ENCODE measurements at regions not wholly inside any gene's neighbourhood (a gene's known extent, or its start where the extent isn't known, plus 50 kb on each side); places are given as distances from the start of the nearest gene placed in this dataset.

GRCh38 chr2:12596771-12597170 lies 120.0 kb upstream of the TRIB2 start:
- in situ Hi-C loops (cut with HindIII; ENCODE audit: low pct_ligation_motif_present, low pct_unique_long_range_greater_than_20kb, low sequenced_read_pairs): no loop called here

GRCh38 chr2:12597610-12598009 lies 119.1 kb upstream of the TRIB2 start:
- in situ Hi-C loops (cut with HindIII; ENCODE audit: low pct_ligation_motif_present, low pct_unique_long_range_greater_than_20kb, low sequenced_read_pairs): no loop called here
- no peak for DNase-seq

More at GRCh38 chr2:12596771-12597170, 120.0 kb upstream of the TRIB2 start:
- DNase-seq: no peak

- in situ Hi-C loops (cut with HindIII; ENCODE audit: low pct_ligation_motif_present, low pct_unique_long_range_greater_than_20kb, low sequenced_read_pairs): no loop called here
- no peak for DNase-seq
Measured at GRCh38 chr2:12602661-12603060, 114.1 kb upstream of the TRIB2 start.

- in situ Hi-C loops (cut with HindIII; ENCODE audit: low pct_ligation_motif_present, low pct_unique_long_range_greater_than_20kb, low sequenced_read_pairs): no loop called here
- DNase-seq: no peak
Measured at GRCh38 chr2:12603781-12604295, 112.9 kb upstream of the TRIB2 start.

GRCh38 chr2:12604341-12604740 lies 112.4 kb upstream of the TRIB2 start:
- no peak for DNase-seq
- in situ Hi-C loops (cut with HindIII; ENCODE audit: low pct_ligation_motif_present, low pct_unique_long_range_greater_than_20kb, low sequenced_read_pairs): no loop called here

- in situ Hi-C loops (cut with HindIII; ENCODE audit: low pct_ligation_motif_present, low pct_unique_long_range_greater_than_20kb, low sequenced_read_pairs): no loop called here
- DNase-seq: no peak
Measured at GRCh38 chr2:12605366-12605765, 111.4 kb upstream of the TRIB2 start.

- in situ Hi-C loops (cut with HindIII; ENCODE audit: low pct_ligation_motif_present, low pct_unique_long_range_greater_than_20kb, low sequenced_read_pairs): no loop called here
- DNase-seq: no peak
Measured at GRCh38 chr2:12605936-12606335, 110.8 kb upstream of the TRIB2 start.

- in situ Hi-C loops (cut with HindIII; ENCODE audit: low pct_ligation_motif_present, low pct_unique_long_range_greater_than_20kb, low sequenced_read_pairs): no loop called here
- no peak for DNase-seq
Measured at GRCh38 chr2:12606472-12607000, 110.2 kb upstream of the TRIB2 start.

GRCh38 chr2:12607971-12608370 lies 108.8 kb upstream of the TRIB2 start:
- DNase-seq: no peak
- in situ Hi-C loops (cut with HindIII; ENCODE audit: low pct_ligation_motif_present, low pct_unique_long_range_greater_than_20kb, low sequenced_read_pairs): no loop called here

- DNase-seq: no peak
- in situ Hi-C loops (cut with HindIII; ENCODE audit: low pct_ligation_motif_present, low pct_unique_long_range_greater_than_20kb, low sequenced_read_pairs): no loop called here
Measured at GRCh38 chr2:12610314-12610713, 106.4 kb upstream of the TRIB2 start.

- no peak for DNase-seq
- in situ Hi-C loops (cut with HindIII; ENCODE audit: low pct_ligation_motif_present, low pct_unique_long_range_greater_than_20kb, low sequenced_read_pairs): no loop called here
Measured at GRCh38 chr2:12612168-12612567, 104.6 kb upstream of the TRIB2 start.

- in situ Hi-C loops (cut with HindIII; ENCODE audit: low pct_ligation_motif_present, low pct_unique_long_range_greater_than_20kb, low sequenced_read_pairs): no loop called here
- no peak for DNase-seq
Measured at GRCh38 chr2:12612671-12613070, 104.1 kb upstream of the TRIB2 start.

- in situ Hi-C loops (cut with HindIII; ENCODE audit: low pct_ligation_motif_present, low pct_unique_long_range_greater_than_20kb, low sequenced_read_pairs): no loop called here
Measured at GRCh38 chr2:12613137-12613835, 103.5 kb upstream of the TRIB2 start.

GRCh38 chr2:12615509-12615908 lies 101.2 kb upstream of the TRIB2 start:
- in situ Hi-C loops (cut with HindIII; ENCODE audit: low pct_ligation_motif_present, low pct_unique_long_range_greater_than_20kb, low sequenced_read_pairs): no loop called here
- DNase-seq: no peak

More at GRCh38 chr2:12613137-12613835, 103.5 kb upstream of the TRIB2 start:
- no peak for DNase-seq

GRCh38 chr2:12616456-12617156 lies 100.1 kb upstream of the TRIB2 start:
- DNase-seq: no peak
- in situ Hi-C loops (cut with HindIII; ENCODE audit: low pct_ligation_motif_present, low pct_unique_long_range_greater_than_20kb, low sequenced_read_pairs): no loop called here

- in situ Hi-C loops (cut with HindIII; ENCODE audit: low pct_ligation_motif_present, low pct_unique_long_range_greater_than_20kb, low sequenced_read_pairs): no loop called here
Measured at GRCh38 chr2:12617366-12617765, 99.4 kb upstream of the TRIB2 start.

GRCh38 chr2:12617853-12618252 lies 98.9 kb upstream of the TRIB2 start:
- in situ Hi-C loops (cut with HindIII; ENCODE audit: low pct_ligation_motif_present, low pct_unique_long_range_greater_than_20kb, low sequenced_read_pairs): no loop called here

More at GRCh38 chr2:12617366-12617765, 99.4 kb upstream of the TRIB2 start:
- no peak for DNase-seq

GRCh38 chr2:12618576-12618975 lies 98.2 kb upstream of the TRIB2 start:
- in situ Hi-C loops (cut with HindIII; ENCODE audit: low pct_ligation_motif_present, low pct_unique_long_range_greater_than_20kb, low sequenced_read_pairs): no loop called here

More at GRCh38 chr2:12617853-12618252, 98.9 kb upstream of the TRIB2 start:
- DNase-seq: no peak

GRCh38 chr2:12619975-12620374 lies 96.8 kb upstream of the TRIB2 start:
- in situ Hi-C loops (cut with HindIII; ENCODE audit: low pct_ligation_motif_present, low pct_unique_long_range_greater_than_20kb, low sequenced_read_pairs): no loop called here

More at GRCh38 chr2:12618576-12618975, 98.2 kb upstream of the TRIB2 start:
- no peak for DNase-seq

More at GRCh38 chr2:12619975-12620374, 96.8 kb upstream of the TRIB2 start:
- DNase-seq: no peak

Data from ACHN (cell line).